Transverse colon (tissue), 4 donors: ENCODE measurements at regions not wholly inside any gene's neighbourhood (a gene's known extent, or its start where the extent isn't known, plus 50 kb on each side); places are given as distances from the start of the nearest gene placed in this dataset.
A peak's percentile ranks its signal among the peaks of the same experiment; 100 is the strongest.

Source experiments
- EP300 ChIP-seq: sonication (generic); formaldehyde crosslinking; IDR thresholded peaks from one replicate; pipeline ENCODE4 v1.6.1; 2017; ENCODE audit warnings: antibody characterized with exemption, low read depth
- POLR2A ChIP-seq: fragments of 450-650 bp; IDR thresholded peaks from one replicate; pipeline ENCODE4 v1.6.1; 2016; ENCODE audit warnings: antibody characterized with exemption, mild to moderate bottlenecking, moderate library complexity
- POLR2AphosphoS5 ChIP-seq, 3 donors: sonication (generic); formaldehyde crosslinking; IDR thresholded peaks; one replicate each; pipeline ENCODE4 v1.6.1; 2016; ENCODE audit warnings: antibody characterized with exemption in 3 of 3
- TF ChIP-seq, protein P1 (sequence below), 5 experiments: fragments of 200-600 bp in 3 of 5; fragments of 450-650 bp in 2 of 5; sonication (generic) in 3 of 5; IDR thresholded peaks; 1 replicate in 2 of 5; 2 replicates in 3 of 5; pipeline ENCODE4 v1.5.1; 2016 to 2017; ENCODE audit warnings: antibody characterized with exemption in 5 of 5, inconsistent platforms in 3 of 5, mild to moderate bottlenecking in 2 of 5, moderate library complexity in 1 of 5

DNA sequence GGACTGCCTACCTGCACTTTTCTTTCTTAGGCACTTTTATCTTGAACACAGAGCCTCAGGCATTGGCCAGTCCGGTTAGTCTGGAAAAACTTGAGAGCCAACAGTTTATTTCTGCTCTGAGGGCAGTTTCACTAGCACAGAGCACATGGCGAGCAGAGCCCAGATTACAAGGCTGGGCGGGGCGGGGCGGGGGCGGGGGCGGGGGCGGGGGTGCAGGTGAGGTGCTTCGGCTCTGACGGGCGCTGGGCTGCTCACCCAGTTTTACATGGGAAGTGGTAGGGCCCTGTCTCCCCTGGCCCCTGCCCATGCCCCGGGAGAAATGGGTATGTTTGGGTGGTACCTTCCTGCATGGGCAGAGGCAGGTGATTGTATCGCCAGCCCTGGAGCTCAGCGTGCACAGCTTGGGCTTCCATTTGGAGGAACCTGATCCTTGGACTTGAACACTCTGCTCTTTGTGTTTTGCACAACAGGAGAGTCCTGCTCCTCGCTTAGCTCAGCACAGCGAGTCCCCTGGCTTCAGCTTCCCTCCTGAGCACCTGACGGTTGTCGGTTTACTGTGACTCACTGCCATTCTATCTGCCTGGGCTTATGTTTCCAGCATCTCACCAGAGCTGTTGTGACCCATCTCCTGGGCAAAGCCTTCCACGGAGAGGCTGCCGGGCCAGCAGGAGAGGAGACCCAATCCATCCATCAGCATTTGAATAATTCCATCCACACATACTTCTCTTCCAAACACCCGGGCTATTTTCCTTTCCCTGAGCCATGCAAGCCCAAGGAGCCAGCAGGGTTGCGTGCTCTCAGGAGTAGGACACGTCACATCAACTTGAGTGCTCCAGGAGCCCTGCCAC, 108.5 kb downstream of the ARF6 start:
- TF ChIP-seq, protein P1, sequence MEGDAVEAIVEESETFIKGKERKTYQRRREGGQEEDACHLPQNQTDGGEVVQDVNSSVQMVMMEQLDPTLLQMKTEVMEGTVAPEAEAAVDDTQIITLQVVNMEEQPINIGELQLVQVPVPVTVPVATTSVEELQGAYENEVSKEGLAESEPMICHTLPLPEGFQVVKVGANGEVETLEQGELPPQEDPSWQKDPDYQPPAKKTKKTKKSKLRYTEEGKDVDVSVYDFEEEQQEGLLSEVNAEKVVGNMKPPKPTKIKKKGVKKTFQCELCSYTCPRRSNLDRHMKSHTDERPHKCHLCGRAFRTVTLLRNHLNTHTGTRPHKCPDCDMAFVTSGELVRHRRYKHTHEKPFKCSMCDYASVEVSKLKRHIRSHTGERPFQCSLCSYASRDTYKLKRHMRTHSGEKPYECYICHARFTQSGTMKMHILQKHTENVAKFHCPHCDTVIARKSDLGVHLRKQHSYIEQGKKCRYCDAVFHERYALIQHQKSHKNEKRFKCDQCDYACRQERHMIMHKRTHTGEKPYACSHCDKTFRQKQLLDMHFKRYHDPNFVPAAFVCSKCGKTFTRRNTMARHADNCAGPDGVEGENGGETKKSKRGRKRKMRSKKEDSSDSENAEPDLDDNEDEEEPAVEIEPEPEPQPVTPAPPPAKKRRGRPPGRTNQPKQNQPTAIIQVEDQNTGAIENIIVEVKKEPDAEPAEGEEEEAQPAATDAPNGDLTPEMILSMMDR (IDR thresholded peaks at IDR 0.05) = no peak
- TF ChIP-seq POLR2A = peak; percentile 64
- TF ChIP-seq POLR2AphosphoS5 (IDR thresholded peaks at IDR 0.05) = peak in 2 of 3 donors; percentile 73 to 79
- TF ChIP-seq EP300 = peak; percentile 33
